HCT116 (cell line): ENCODE measurements at regions not wholly inside any gene's neighbourhood (a gene's known extent, or its start where the extent isn't known, plus 50 kb on each side); places are given as distances from the start of the nearest gene placed in this dataset.

Experiments used
- ATAC-seq: fragments of 200-7000 bp; cut with Tn5 transposase; 2 replicates; pipeline ENCODE4 v1.9.1; 2020; ENCODE audit warnings: mild to moderate bottlenecking, moderate library complexity
- BruUV-seq: library from RNA; stranded (reverse); fragments of 400-500 nt; replicated peaks from 2 replicates; lab custom pipeline; 2021; lab: Mats Ljungman, UMichigan
- CTCF ChIA-PET: fragments of 300-600 bp; sonication (Branson Sonifier 250); formaldehyde crosslinking; loops from one replicate; lab custom pipeline; 2021; ENCODE audit warnings: antibody characterized with exemption; lab: Charles Lee
- POLR2A ChIA-PET: fragments of 300-600, 350-600 bp; sonication (Branson Sonifier 250); formaldehyde crosslinking; loops from one replicate; lab custom pipeline; 2021; ENCODE audit warnings: antibody characterized with exemption; lab: Charles Lee
- RAD21 ChIA-PET, 2 experiments: fragments of 300-600 bp; sonication (Branson Sonifier 250); formaldehyde crosslinking; loops; one replicate each; lab custom pipeline; 2023; ENCODE audit warnings: low total read pairs in 2 of 2; ENCODE audit not compliant: uncharacterized antibody in 2 of 2, unreplicated experiment in 2 of 2, low non-redundant PET in 1 of 2; lab: Charles Lee
- DNase-seq: peaks from one replicate; pipeline ENCODE4 v3.0.0-alpha.2; 2010; ENCODE audit warnings: low read depth, low spot score
- H2AFZ ChIP-seq: fragments of 200-600 bp; shearing (Covaris generic), sonication (generic); 2 replicates; pipeline ENCODE4 v1.6.1; 2017; ENCODE audit warnings: low read depth, mixed run types, mixed read lengths, antibody characterized with exemption, low read length; ENCODE audit not compliant: poor library complexity, severe bottlenecking
- H3K27ac ChIP-seq: 2 replicates; pipeline ENCODE4 v1.5.1; 2012; ENCODE audit warnings: low read depth, low read length
- H3K27me3 ChIP-seq: fragments of 200-600 bp; sonication (generic); 2 replicates; pipeline ENCODE4 v1.6.1; 2016; ENCODE audit warnings: mixed run types, low read length, mixed read lengths; ENCODE audit not compliant: insufficient read depth
- H3K36me3 ChIP-seq, 2 experiments: fragments of 200-500 bp in 1 of 2; fragments of 200-600 bp in 1 of 2; sonication (Bioruptor generic) in 1 of 2; sonication (generic) in 1 of 2; 2 replicates each; pipeline versions ENCODE4 v1.5.1 to v1.6.1; 2014 to 2016; ENCODE audit warnings: low read length in 2 of 2, inconsistent platforms in 1 of 2, mixed read lengths in 1 of 2, mixed run types in 1 of 2; ENCODE audit not compliant: insufficient read depth in 2 of 2, control insufficient read depth in 1 of 2
- H3K4me1 ChIP-seq, 2 experiments: fragments of 200-600 bp in 1 of 2; sonication (generic) in 1 of 2; 2 replicates each; pipeline versions ENCODE4 v1.5.1 to v1.6.1; 2012 to 2017; ENCODE audit warnings: low read length in 2 of 2, inconsistent platforms in 1 of 2, mild to moderate bottlenecking in 1 of 2, mixed read lengths in 1 of 2, mixed run types in 1 of 2, moderate library complexity in 1 of 2; ENCODE audit not compliant: insufficient read depth in 2 of 2, control insufficient read depth in 1 of 2
- H3K4me2 ChIP-seq: fragments of 200-600 bp; sonication (generic); 2 replicates; pipeline ENCODE4 v1.6.1; 2017; ENCODE audit warnings: mixed run types, low read length, mixed read lengths
- H3K4me3 ChIP-seq, 2 experiments: fragments of 200-600 bp in 1 of 2; sonication (generic) in 1 of 2; replicated peaks in 1 of 2; 2 replicates each; pipeline ENCODE4 v1.5.1; 2011 to 2016; ENCODE audit warnings: low read length in 2 of 2, control low read depth in 1 of 2, low read depth in 1 of 2, mild to moderate bottlenecking in 1 of 2, mixed read lengths in 1 of 2, mixed run types in 1 of 2
- H3K79me2 ChIP-seq: fragments of 200-600 bp; sonication (generic); 2 replicates; pipeline ENCODE4 v1.6.1; 2017; ENCODE audit warnings: mild to moderate bottlenecking, mixed run types, low read length, moderate library complexity, mixed read lengths; ENCODE audit not compliant: insufficient read depth
- H3K9ac ChIP-seq: fragments of 200-600 bp; sonication (generic); 2 replicates; pipeline ENCODE4 v1.6.1; 2016; ENCODE audit warnings: low read length, mixed read lengths
- H3K9me2 ChIP-seq: fragments of 200-600 bp; sonication (generic), shearing (Covaris generic); 2 replicates; pipeline ENCODE4 v1.6.1; 2017; ENCODE audit warnings: mixed run types, mild to moderate bottlenecking, moderate library complexity; ENCODE audit not compliant: insufficient read depth
- H3K9me3 ChIP-seq, 2 experiments: fragments of 200-500 bp in 1 of 2; fragments of 200-600 bp in 1 of 2; sonication (Bioruptor generic) in 1 of 2; sonication (generic) in 1 of 2; 2 replicates each; pipeline ENCODE4 v1.6.1; 2014 to 2017; ENCODE audit warnings: low read length in 2 of 2, mixed read lengths in 2 of 2, inconsistent platforms in 1 of 2, low read depth in 1 of 2, mild to moderate bottlenecking in 1 of 2, mixed run types in 1 of 2, moderate library complexity in 1 of 2; ENCODE audit not compliant: control insufficient read depth in 1 of 2, insufficient read depth in 1 of 2
- H4K20me1 ChIP-seq: fragments of 200-600 bp; sonication (generic), shearing (Covaris generic); 2 replicates; pipeline ENCODE4 v1.6.1; 2017; ENCODE audit warnings: mixed run types, mild to moderate bottlenecking, moderate library complexity; ENCODE audit not compliant: insufficient read depth
- CBX3 ChIP-seq: IDR thresholded peaks from 2 replicates; pipeline ENCODE4 v1.6.1; 2012; ENCODE audit warnings: low read depth
- CEBPB ChIP-seq: IDR thresholded peaks from 2 replicates; pipeline ENCODE4 v1.6.1; 2012; ENCODE audit warnings: low read depth
- EGR1 ChIP-seq: IDR thresholded peaks from 2 replicates; pipeline ENCODE4 v1.6.1; 2012; ENCODE audit warnings: low read depth
- EZH2 ChIP-seq: fragments of 200-600 bp; sonication (generic); IDR thresholded peaks from 2 replicates; pipeline ENCODE4 v1.6.1; 2017; ENCODE audit warnings: antibody characterized with exemption, mixed run types
- EZH2phosphoT487 ChIP-seq: fragments of 200-600 bp; IDR thresholded peaks from 2 replicates; pipeline ENCODE4 v1.6.1; 2018; ENCODE audit warnings: antibody characterized with exemption, borderline replicate concordance
- FOSL1 ChIP-seq: IDR thresholded peaks from 2 replicates; pipeline ENCODE4 v1.6.1; 2012; ENCODE audit warnings: low read depth
- JUND ChIP-seq: IDR thresholded peaks from 2 replicates; pipeline ENCODE4 v1.6.1; 2012
- MAX ChIP-seq: IDR thresholded peaks from 2 replicates; pipeline ENCODE4 v1.6.1; 2012
- POLR2A ChIP-seq: IDR thresholded peaks from 2 replicates; pipeline ENCODE4 v1.7.0; 2011; ENCODE audit warnings: borderline replicate concordance; ENCODE audit not compliant: insufficient read depth, insufficient read length; ENCODE audit errors: extremely low read depth
- RAD21 ChIP-seq: IDR thresholded peaks from 2 replicates; pipeline ENCODE4 v1.6.1; 2012; ENCODE audit warnings: low read depth, mild to moderate bottlenecking
- SIN3A ChIP-seq: IDR thresholded peaks from 2 replicates; pipeline ENCODE4 v1.6.1; 2012; ENCODE audit warnings: low read depth
- SRF ChIP-seq: IDR thresholded peaks from 2 replicates; pipeline ENCODE4 v1.6.1; 2012; ENCODE audit warnings: low read depth
- TCF7L2 ChIP-seq: IDR thresholded peaks from 2 replicates; pipeline ENCODE4 v1.7.0; 2011; ENCODE audit warnings: borderline replicate concordance, inconsistent platforms; ENCODE audit not compliant: insufficient read depth, insufficient read length; ENCODE audit errors: extremely low read depth
- YY1 ChIP-seq: IDR thresholded peaks from 2 replicates; pipeline ENCODE4 v1.6.1; 2011; ENCODE audit warnings: low read length, low read depth, moderate library complexity, mild to moderate bottlenecking; ENCODE audit not compliant: insufficient replicate concordance; ENCODE audit errors: extremely low read depth
- ZBTB33 ChIP-seq: IDR thresholded peaks from 2 replicates; pipeline ENCODE4 v1.6.1; 2011; ENCODE audit warnings: mild to moderate bottlenecking, low read length, moderate library complexity; ENCODE audit not compliant: insufficient replicate concordance; ENCODE audit errors: extremely low read depth
- ZFX ChIP-seq: fragments of 450-650 bp; IDR thresholded peaks from 2 replicates; pipeline ENCODE4 v1.6.1; 2017
- ZNF274 ChIP-seq: fragments of 200-500 bp; sonication (Bioruptor generic); IDR thresholded peaks from 2 replicates; pipeline ENCODE4 v1.6.1; 2014; ENCODE audit warnings: mild to moderate bottlenecking, low read depth, low read length, inconsistent platforms
- intact Hi-C: fragments of 100-400 bp; cut with micrococcal nuclease; formaldehyde crosslinking; loops from 2 replicates; pipeline ENCODE4 v1.10.0; 2022

DNA sequence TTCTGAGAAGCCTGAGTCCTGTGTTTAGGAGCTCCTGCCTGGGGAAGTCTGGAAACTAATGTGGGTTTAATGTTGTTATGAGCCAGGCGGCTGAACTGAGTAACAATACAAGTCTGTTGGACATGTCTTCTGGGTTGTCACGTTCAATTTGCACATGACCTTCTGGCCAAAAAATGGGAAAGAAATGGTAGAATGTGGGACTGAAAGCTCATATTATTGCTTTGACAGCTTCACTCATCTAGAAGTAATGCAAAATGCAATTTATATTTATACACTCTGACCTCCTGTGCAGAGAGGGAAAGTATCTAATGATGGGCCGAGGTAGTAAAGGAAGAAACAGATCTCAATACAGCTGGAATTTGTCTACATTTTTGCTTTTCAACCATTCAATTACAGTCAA is 75.8 kb downstream of the NR2F2 start:
- intact Hi-C loops: no loop called here

More for the DNA sequence above, 75.8 kb downstream of the NR2F2 start:
- ChIA-PET POLR2A (no interaction called here), RAD21 (no interaction called here), CTCF (no interaction called here)
- Histone ChIP-seq H3K9me3 (no peaks in the 10 kb centered on the region), H2AFZ (no peak overlapping the region), H3K79me2 (no peaks in the 10 kb centered on the region), H3K4me2 (no peak overlapping the region), H3K27me3 (peaks cover 13% of the 10 kb centered on the region), H3K9me2 (no peaks in the 10 kb centered on the region), H3K9ac (no peak overlapping the region), H3K4me3 (no peak overlapping the region), H4K20me1 (no peaks in the 10 kb centered on the region), H3K27ac (no peak overlapping the region), H3K36me3 (no peaks in the 10 kb centered on the region), H3K4me1 (no peaks in the 10 kb centered on the region)
- TF ChIP-seq ZNF274 (no peak), EZH2 (no peak), SRF (no peak), CEBPB (no peak), YY1 (no peak), ZFX (no peak), ZBTB33 (no peak), EGR1 (no peak), RAD21 (no peak), POLR2A (no peak), SIN3A (no peak), EZH2phosphoT487 (no peak), MAX (no peak), JUND (no peak), TCF7L2 (no peak), FOSL1 (no peak), CBX3 (no peak)
- no peak for DNase-seq
- no TSS peak for BruUV-seq
- ATAC-seq: no peak
